ENCODE measurements at regions not wholly inside any gene's neighbourhood (a gene's known extent, or its start where the extent isn't known, plus 50 kb on each side); places are given as distances from the start of the nearest gene placed in this dataset.

GRCh38 chr3:107992976-107993684 is 97.7 kb downstream of the CD47 start:
- DNase-seq: peak; percentile 34

DNA sequence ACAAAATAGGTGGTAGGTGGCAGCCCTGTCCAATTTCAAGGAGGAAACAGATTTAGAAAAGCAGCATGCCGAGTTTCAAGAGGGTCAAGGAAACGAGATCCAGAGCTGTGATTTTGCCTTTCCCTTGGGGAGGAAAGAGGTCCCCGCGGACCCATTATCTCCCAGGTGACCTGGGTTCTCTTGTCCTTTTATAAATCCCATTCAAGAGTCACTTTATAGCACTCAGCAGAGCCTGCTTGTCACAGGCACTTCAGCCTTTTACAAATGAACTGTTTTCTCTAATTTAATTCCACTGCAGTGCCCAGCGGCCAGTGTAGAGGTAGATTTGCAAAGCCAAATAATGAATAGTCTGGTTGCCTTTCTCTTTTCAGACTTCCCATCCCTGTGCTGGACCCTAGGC is 99.9 kb downstream of the CD47 start:
- no peak for DNase-seq

DNA sequence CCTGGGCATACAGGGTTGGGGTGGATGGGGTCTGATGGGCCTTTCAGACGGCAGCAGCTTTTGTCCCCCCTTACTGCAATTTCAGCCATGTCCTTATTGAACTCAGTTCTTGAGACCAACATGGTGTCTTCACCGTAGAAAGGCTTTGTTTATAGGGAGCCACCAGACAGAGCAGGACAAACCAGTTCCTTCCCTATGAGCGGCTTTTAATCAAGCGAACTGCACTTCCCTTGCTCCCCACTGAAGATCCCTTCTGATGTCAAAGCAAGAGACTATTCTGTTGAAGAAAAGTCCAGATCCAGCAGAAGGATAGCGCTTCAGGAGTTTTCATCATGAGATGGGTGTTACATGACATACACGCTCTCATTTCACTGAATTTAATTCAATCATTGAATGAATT is 100.4 kb downstream of the CD47 start:
- no peak for DNase-seq

- no peak for DNase-seq
Measured at GRCh38 chr3:107989661-107990060, 101.2 kb downstream of the CD47 start.

DNA sequence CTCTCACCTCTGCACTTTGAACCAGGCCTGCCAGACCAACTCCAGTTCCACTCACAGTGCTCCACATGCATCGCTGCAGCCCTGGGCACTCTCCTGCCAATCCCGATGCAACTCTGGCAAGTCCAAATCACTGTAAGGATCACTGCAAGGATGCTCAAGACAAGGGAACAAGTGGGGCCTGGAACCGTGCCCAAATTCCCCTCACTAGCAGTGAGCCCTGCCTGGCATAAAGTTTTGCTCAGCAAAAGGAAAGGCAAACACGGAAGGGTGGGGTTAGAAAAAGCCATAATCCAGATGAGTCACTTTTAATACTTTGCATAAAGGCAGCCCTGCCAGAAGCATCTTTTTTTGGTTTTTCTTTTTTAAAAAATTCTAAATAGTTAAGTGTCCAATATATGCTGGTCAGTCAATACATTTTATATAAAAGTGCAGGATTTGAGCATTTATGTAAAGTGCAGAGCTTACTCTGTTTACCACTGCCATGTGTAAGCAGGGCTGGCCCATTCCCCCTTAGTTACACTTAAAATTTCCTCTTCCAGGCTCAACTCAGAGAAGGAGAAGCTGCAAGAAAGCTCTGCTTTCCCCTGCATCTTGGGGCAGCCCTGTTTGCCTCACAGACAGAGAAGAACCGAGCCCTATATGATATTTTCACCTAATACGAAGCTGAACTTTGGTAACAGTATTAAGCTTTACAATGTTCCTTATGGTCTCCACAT is 102.2 kb downstream of the CD47 start:
- DNase-seq: peak; percentile 77

DNA sequence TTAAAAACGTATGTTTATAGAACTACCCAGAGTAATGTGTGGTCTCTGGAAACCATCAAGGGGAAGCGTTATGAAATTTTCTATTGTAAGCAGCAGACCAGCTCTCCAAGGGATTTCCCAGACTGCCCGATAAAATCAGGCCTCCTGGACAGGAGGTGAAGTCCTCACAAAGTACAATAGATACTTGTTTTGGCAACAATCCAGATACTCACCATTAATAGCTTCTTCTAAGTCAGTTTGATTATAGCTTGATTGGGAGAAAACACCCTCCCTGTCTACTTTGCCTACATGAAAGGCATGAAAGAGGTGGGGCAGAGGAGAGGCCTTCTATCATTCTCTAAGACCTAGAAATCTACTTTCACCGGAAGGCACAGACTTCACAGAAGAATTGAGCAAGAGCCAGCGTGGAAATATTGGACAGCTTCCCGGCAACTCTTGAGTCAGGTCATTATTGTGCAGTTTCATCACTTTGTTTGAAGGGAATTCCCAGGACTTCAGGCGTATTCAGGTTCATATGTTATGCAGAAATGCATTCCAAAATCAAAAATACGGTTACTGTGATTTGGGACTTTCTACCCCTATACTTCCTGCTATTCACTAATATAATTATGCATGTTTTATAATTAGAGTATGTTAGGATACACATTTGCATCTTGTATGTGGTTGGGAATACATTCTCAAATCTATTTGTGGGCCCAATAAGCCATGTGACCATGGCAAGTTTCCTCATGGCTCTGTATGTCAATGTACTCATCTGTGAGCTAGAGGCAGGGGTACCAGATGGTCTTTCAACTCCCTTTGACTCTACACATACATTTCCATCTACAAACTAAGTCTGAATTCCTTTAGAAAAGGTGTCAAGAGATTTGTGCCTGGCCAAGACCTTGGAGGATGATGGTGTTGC is 103.5 kb downstream of the CD47 start:
- peak; percentile 92 for DNase-seq

DNA sequence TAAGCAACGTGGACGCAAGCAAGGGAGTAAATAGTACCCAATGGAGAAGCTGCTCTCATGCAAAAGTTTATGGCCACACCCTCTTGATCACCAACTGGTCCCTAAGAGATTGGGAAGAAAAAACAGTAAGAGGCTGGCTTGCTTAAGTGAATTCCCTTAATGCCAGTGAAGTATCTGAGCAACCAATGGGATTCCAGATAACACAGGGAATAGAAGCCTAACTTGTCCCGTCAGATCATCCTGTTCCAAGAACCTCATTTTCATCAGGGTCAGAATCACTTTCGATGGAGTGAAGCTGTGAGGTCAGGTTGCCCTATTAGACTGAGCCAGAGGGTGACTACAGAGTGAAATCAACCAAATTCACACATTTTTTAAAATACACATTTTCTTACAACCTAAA is 104.3 kb downstream of the CD47 start:
- DNase-seq: peak; percentile 20

GRCh38 chr3:107985496-107985895 is 105.3 kb downstream of the CD47 start:
- DNase-seq: peak; percentile 72

DNA sequence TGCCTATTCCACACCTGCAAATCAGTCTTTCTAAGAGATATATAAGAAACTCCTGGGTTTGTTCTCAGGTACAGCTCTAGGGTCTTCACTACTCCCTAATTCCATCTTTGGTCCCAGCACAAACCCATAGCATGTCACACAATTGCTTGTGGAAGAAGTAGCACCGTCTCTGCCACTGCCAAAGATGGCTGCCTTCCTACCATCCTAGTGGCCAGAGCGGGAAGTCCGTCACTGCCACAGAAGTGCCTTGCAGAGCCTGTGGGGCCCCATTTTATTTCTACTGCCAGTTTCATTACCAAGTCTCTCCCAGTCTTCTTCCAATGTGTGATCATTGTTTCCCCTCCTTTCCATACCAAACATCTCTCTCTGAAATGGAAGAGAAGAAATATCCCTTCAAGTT is 107.6 kb downstream of the CD47 start:
- DNase-seq: peak; percentile 6

DNA sequence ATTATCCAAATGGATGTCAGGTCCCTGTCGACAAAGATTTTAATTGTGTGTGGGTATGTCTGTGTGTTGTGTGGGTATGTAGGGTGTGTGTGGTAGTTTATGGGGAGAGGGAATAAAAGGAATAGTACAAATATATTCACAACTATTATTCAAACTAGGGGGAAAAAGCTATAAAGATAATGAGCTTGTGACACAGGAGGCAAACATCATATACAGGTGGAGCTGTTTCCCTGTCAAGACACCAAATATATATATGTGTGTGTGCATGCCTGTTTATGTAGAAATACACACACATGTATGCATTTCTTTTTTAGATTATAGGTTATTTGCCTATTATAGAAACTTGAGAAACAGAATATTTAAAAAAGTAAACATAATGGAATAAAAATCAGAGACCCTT is 108.7 kb downstream of the CD47 start:
- peak; percentile 52 for DNase-seq

GRCh38 chr3:107981471-107982111 is 109.2 kb downstream of the CD47 start:
- DNase-seq: peak; percentile 62

GRCh38 chr3:107979538-107979937 is 111.3 kb downstream of the CD47 start:
- DNase-seq: no peak

- DNase-seq: peak; percentile 85
Measured at GRCh38 chr3:107978131-107979055, 112.4 kb downstream of the CD47 start.

GRCh38 chr3:107977221-107978130 is 113.4 kb downstream of the CD47 start:
- DNase-seq: peak; percentile 83

GRCh38 chr3:107976202-107976800 is 114.5 kb downstream of the CD47 start:
- peak; percentile 89 for DNase-seq

GRCh38 chr3:107975529-107976201 is 115.2 kb downstream of the CD47 start:
- DNase-seq: peak; percentile 67

DNA sequence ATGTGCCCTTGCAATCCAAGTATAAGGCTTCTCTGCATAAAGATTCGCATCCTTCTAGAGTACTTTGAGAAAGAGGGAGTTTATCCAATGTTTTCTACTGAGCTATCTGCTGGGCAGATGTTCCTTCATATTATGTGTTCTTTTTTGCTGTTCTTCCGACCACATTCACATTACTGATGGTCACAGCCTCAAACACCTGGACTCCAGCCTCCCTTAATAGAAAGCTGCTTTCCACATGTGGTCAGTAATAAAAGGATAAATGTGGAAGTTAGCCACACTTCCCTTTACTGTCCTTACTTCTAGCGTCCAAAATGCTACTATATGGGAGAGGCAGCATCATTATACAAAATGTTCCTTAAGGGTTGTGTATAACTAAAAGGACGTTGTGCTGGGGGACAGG is 116.9 kb downstream of the CD47 start:
- no peak for DNase-seq

DNA sequence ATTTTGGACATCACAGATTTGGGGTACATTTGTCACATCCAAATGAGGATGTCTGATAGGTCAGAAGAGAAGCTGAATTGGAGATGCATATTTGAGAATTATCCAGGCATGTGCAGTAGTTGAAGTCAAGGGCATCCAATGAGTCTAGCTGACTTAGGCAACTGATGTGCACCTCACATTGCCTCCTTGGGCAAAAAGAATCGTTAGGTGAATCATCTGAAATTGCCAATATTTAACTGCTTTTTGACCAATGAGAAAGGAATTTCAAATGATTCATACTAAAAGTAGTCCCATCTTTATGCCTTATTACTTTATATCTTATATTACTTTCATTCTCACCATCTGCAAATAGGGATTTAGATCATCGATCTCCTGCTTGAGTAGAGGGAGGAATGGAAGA is 117.7 kb downstream of the CD47 start:
- DNase-seq: no peak

GRCh38 chr3:107970993-107971580 is 119.7 kb downstream of the CD47 start:
- DNase-seq: peak; percentile 15
